ENCODE measurements at regions not wholly inside any gene's neighbourhood (a gene's known extent, or its start where the extent isn't known, plus 50 kb on each side); places are given as distances from the start of the nearest gene placed in this dataset.

- no peak for DNase-seq
- Histone ChIP-seq H3K27me3 (no peaks in the 10 kb centered on the region), H3K36me3 (no peaks in the 10 kb centered on the region), H3K4me1 (no peaks in the 10 kb centered on the region), H3K9me3 (no peaks in the 10 kb centered on the region), H3K27ac (no peak overlapping the region), H3K4me3 (no peak overlapping the region)
- TF ChIP-seq POLR2A (IDR thresholded peaks at IDR 0.05): no peak
- no peak for TF ChIP-seq CTCF (IDR thresholded peaks at IDR 0.05 in 4 of 5, conservative IDR thresholded peaks at IDR 0.05 in 1 of 5)
- intact Hi-C loops (cut with DNase I; ENCODE audit: low total_unique reads): no loop called here
- in situ Hi-C loops (cut with MboI; ENCODE audit: low sequenced_read_pairs in 4 of 4): no loop called here
- ATAC-seq: no peak
Observed at GRCh38 chr5:44719856-44720255, 88.9 kb upstream of the MRPS30 start.

- ATAC-seq (no peak), DNase-seq (no peak)
- TF ChIP-seq CTCF (IDR thresholded peaks at IDR 0.05 in 4 of 5, conservative IDR thresholded peaks at IDR 0.05 in 1 of 5): no peak
- TF ChIP-seq POLR2A (IDR thresholded peaks at IDR 0.05): no peak
- no peak overlapping the region for H3K27ac ChIP-seq
- H3K36me3 ChIP-seq: no peaks in the 10 kb centered on the region
- no peaks in the 10 kb centered on the region for H3K27me3 ChIP-seq
- no peak overlapping the region for H3K4me3 ChIP-seq
- no peaks in the 10 kb centered on the region for H3K4me1 ChIP-seq
- in situ Hi-C loops (cut with MboI; ENCODE audit: low sequenced_read_pairs in 4 of 4): no loop called here
- no peaks in the 10 kb centered on the region for H3K9me3 ChIP-seq
- intact Hi-C loops (cut with DNase I; ENCODE audit: low total_unique reads): no loop called here
Observed at GRCh38 chr5:44714871-44715561, 93.7 kb upstream of the MRPS30 start.

GRCh38 chr5:44713446-44713845 is 95.3 kb upstream of the MRPS30 start:
- in situ Hi-C loops (cut with MboI; ENCODE audit: low sequenced_read_pairs in 4 of 4) (no loop called here), intact Hi-C loops (cut with DNase I; ENCODE audit: low total_unique reads) (no loop called here)
- DNase-seq: no peak
- no peak for TF ChIP-seq POLR2A (IDR thresholded peaks at IDR 0.05)
- TF ChIP-seq CTCF (IDR thresholded peaks at IDR 0.05 in 4 of 5, conservative IDR thresholded peaks at IDR 0.05 in 1 of 5): no peak
- no peaks in the 10 kb centered on the region for H3K4me1 ChIP-seq
- no peaks in the 10 kb centered on the region for H3K27me3 ChIP-seq
- no peaks in the 10 kb centered on the region for H3K9me3 ChIP-seq
- H3K27ac ChIP-seq: no peak overlapping the region
- H3K36me3 ChIP-seq: no peaks in the 10 kb centered on the region
- no peak for ATAC-seq
- no peak overlapping the region for H3K4me3 ChIP-seq

- ATAC-seq (no peak), DNase-seq (no peak)
- Histone ChIP-seq H3K4me1 (no peaks in the 10 kb centered on the region), H3K9me3 (no peaks in the 10 kb centered on the region), H3K27me3 (no peaks in the 10 kb centered on the region), H3K36me3 (no peaks in the 10 kb centered on the region), H3K4me3 (no peak overlapping the region), H3K27ac (no peak overlapping the region)
- in situ Hi-C loops (cut with MboI; ENCODE audit: low sequenced_read_pairs in 4 of 4) (no loop called here), intact Hi-C loops (cut with DNase I; ENCODE audit: low total_unique reads) (no loop called here)
- TF ChIP-seq POLR2A (IDR thresholded peaks at IDR 0.05): no peak
- no peak for TF ChIP-seq CTCF (IDR thresholded peaks at IDR 0.05 in 4 of 5, conservative IDR thresholded peaks at IDR 0.05 in 1 of 5)
Observed at GRCh38 chr5:44711901-44712300, 96.8 kb upstream of the MRPS30 start.

- DNase-seq (no peak), ATAC-seq (no peak)
- H3K9me3 ChIP-seq: no peaks in the 10 kb centered on the region
Observed at GRCh38 chr5:44708602-44709001, 100.1 kb upstream of the MRPS30 start.

More at GRCh38 chr5:44708602-44709001, 100.1 kb upstream of the MRPS30 start:
- H3K4me1 ChIP-seq: no peaks in the 10 kb centered on the region
- intact Hi-C loops (cut with DNase I; ENCODE audit: low total_unique reads): no loop called here
- no peak for TF ChIP-seq CTCF (IDR thresholded peaks at IDR 0.05 in 4 of 5, conservative IDR thresholded peaks at IDR 0.05 in 1 of 5)
- no peak for TF ChIP-seq POLR2A (IDR thresholded peaks at IDR 0.05)
- no peaks in the 10 kb centered on the region for H3K36me3 ChIP-seq
- in situ Hi-C loops (cut with MboI; ENCODE audit: low sequenced_read_pairs in 4 of 4): no loop called here
- no peak overlapping the region for H3K27ac ChIP-seq
- no peaks in the 10 kb centered on the region for H3K27me3 ChIP-seq
- no peak overlapping the region for H3K4me3 ChIP-seq

Measured in gastrocnemius medialis (tissue), 4 donors.